ENCODE measurements at regions not wholly inside any gene's neighbourhood (a gene's known extent, or its start where the extent isn't known, plus 50 kb on each side); places are given as distances from the start of the nearest gene placed in this dataset.

- DNase-seq, result no peak
These were observed 187.1 kb upstream of the CEP162 start for GRCh38 chr6:84414531-84414930.

GRCh38 chr6:84411060-84411629 is 183.7 kb upstream of the CEP162 start:
- peak; percentile 4 for DNase-seq

- no peak for DNase-seq
These were observed 182.5 kb upstream of the CEP162 start for GRCh38 chr6:84409911-84410310.

GRCh38 chr6:84408028-84408427 is 180.6 kb upstream of the CEP162 start:
- DNase-seq, result no peak

GRCh38 chr6:84403545-84403944 is 176.1 kb upstream of the CEP162 start:
- DNase-seq, result no peak

GRCh38 chr6:84399003-84399402 is 171.6 kb upstream of the CEP162 start:
- DNase-seq, result no peak

GRCh38 chr6:84392261-84392660 is 164.8 kb upstream of the CEP162 start:
- no peak for DNase-seq

- DNase-seq, result no peak
These were observed 163.4 kb upstream of the CEP162 start for GRCh38 chr6:84390851-84391250.

GRCh38 chr6:84390334-84390733 is 162.9 kb upstream of the CEP162 start:
- DNase-seq, result no peak

GRCh38 chr6:84379142-84379541 is 151.7 kb upstream of the CEP162 start:
- DNase-seq, result no peak

GRCh38 chr6:84372290-84372689 is 144.8 kb upstream of the CEP162 start:
- DNase-seq, result no peak

- no peak for DNase-seq
These were observed 144.2 kb upstream of the CEP162 start for GRCh38 chr6:84371681-84372080.

GRCh38 chr6:84362193-84362821 is 134.9 kb upstream of the CEP162 start:
- DNase-seq, result no peak

GRCh38 chr6:84361372-84362192 is 134.1 kb upstream of the CEP162 start:
- no peak for DNase-seq

GRCh38 chr6:84360039-84360438 is 132.6 kb upstream of the CEP162 start:
- no peak for DNase-seq

GRCh38 chr6:84358581-84358980 is 131.1 kb upstream of the CEP162 start:
- no peak for DNase-seq

- DNase-seq, result no peak
These were observed 130.2 kb upstream of the CEP162 start for GRCh38 chr6:84357631-84358030.

- no peak for DNase-seq
These were observed 129.5 kb upstream of the CEP162 start for GRCh38 chr6:84356907-84357306.

GRCh38 chr6:84353459-84354423 is 126.3 kb upstream of the CEP162 start:
- DNase-seq, result no peak

- no peak for DNase-seq
These were observed 123.0 kb upstream of the CEP162 start for GRCh38 chr6:84350397-84350796.

GRCh38 chr6:84349542-84349941 is 122.1 kb upstream of the CEP162 start:
- no peak for DNase-seq

- DNase-seq, result no peak
These were observed 121.4 kb upstream of the CEP162 start for GRCh38 chr6:84348801-84349200.

- DNase-seq, result no peak
These were observed 118.9 kb upstream of the CEP162 start for GRCh38 chr6:84346372-84346771.

Measured in kidney glomerular epithelial cell (primary cell).